Tibial nerve (tissue), 4 donors: ENCODE measurements at regions not wholly inside any gene's neighbourhood (a gene's known extent, or its start where the extent isn't known, plus 50 kb on each side); places are given as distances from the start of the nearest gene placed in this dataset.

ENCODE experiments used
- DNase-seq, 2 donors: peaks; one replicate each; pipeline ENCODE4 v3.0.0-alpha.2; 2019; ENCODE audit warnings: low spot score in 2 of 2
- H3K27ac ChIP-seq, 4 donors: fragments of 200-600 bp; sonication (generic) in 3 of 4; one replicate each; pipeline ENCODE4 v1.5.1; 2017 to 2019; ENCODE audit warnings: mild to moderate bottlenecking in 1 of 4
- H3K27me3 ChIP-seq, 2 donors: fragments of 200-600 bp; sonication (generic) in 1 of 2; one replicate each; pipeline versions ENCODE4 v1.5.1 to v1.6.0; 2017 to 2019
- H3K36me3 ChIP-seq, 3 donors: fragments of 200-600 bp; sonication (generic); one replicate each; pipeline ENCODE4 v1.5.1; 2018 to 2019
- H3K4me1 ChIP-seq, 4 donors: fragments of 200-600 bp; sonication (generic) in 3 of 4; one replicate each; pipeline ENCODE4 v1.5.1; 2017 to 2019
- H3K4me3 ChIP-seq, 4 donors: fragments of 200-600 bp; sonication (generic) in 3 of 4; one replicate each; pipeline ENCODE4 v1.5.1; 2017 to 2019; ENCODE audit warnings: mild to moderate bottlenecking in 1 of 4, moderate library complexity in 1 of 4
- H3K9me3 ChIP-seq, 4 donors: fragments of 200-600 bp; sonication (generic) in 3 of 4; one replicate each; pipeline ENCODE4 v1.5.1; 2017 to 2019
- EP300 ChIP-seq, 2 donors: sonication (generic); formaldehyde crosslinking; IDR thresholded peaks; one replicate each; pipeline ENCODE4 v1.6.1; 2017; ENCODE audit warnings: antibody characterized with exemption in 2 of 2, mild to moderate bottlenecking in 1 of 2
- POLR2A ChIP-seq, 2 donors: fragments of 450-650 bp; IDR thresholded peaks; one replicate each; pipeline ENCODE4 v1.6.1; 2017; ENCODE audit warnings: antibody characterized with exemption in 2 of 2, mild to moderate bottlenecking in 2 of 2, moderate library complexity in 2 of 2
- WGBS, 2 donors: methylation state at CpG; one replicate each; pipeline ENCODE4 v1.1.5; 2018; 5-methylcytosine and 5-hydroxymethylcytosine counted together
- TF ChIP-seq, protein P1 (sequence below), 5 experiments: fragments of 200-600 bp in 3 of 5; fragments of 450-650 bp in 2 of 5; sonication (generic) in 3 of 5; IDR thresholded peaks; one replicate each; pipeline ENCODE4 v1.5.1; 2016 to 2019; ENCODE audit warnings: antibody characterized with exemption in 5 of 5, mild to moderate bottlenecking in 3 of 5, moderate library complexity in 2 of 5

GRCh38 chr5:38607396-38607795, 51.0 kb upstream of the LIFR start:
- Histone ChIP-seq H3K4me3 (no peak overlapping the region), H3K36me3 (no peaks in the 10 kb centered on the region), H3K27me3 (no peaks in the 10 kb centered on the region), H3K4me1 (peaks cover 0 to 4% (median 0%) of the 10 kb centered on the region in 4 donors), H3K27ac (no peak overlapping the region), H3K9me3 (no peaks in the 10 kb centered on the region)
- DNase-seq, result no peak
- TF ChIP-seq, protein P1, sequence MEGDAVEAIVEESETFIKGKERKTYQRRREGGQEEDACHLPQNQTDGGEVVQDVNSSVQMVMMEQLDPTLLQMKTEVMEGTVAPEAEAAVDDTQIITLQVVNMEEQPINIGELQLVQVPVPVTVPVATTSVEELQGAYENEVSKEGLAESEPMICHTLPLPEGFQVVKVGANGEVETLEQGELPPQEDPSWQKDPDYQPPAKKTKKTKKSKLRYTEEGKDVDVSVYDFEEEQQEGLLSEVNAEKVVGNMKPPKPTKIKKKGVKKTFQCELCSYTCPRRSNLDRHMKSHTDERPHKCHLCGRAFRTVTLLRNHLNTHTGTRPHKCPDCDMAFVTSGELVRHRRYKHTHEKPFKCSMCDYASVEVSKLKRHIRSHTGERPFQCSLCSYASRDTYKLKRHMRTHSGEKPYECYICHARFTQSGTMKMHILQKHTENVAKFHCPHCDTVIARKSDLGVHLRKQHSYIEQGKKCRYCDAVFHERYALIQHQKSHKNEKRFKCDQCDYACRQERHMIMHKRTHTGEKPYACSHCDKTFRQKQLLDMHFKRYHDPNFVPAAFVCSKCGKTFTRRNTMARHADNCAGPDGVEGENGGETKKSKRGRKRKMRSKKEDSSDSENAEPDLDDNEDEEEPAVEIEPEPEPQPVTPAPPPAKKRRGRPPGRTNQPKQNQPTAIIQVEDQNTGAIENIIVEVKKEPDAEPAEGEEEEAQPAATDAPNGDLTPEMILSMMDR (IDR thresholded peaks at IDR 0.05), result no peak
- TF ChIP-seq POLR2A (IDR thresholded peaks at IDR 0.05) (no peak), EP300 (IDR thresholded peaks at IDR 0.05) (peak in 1 of 2 donors; percentile 9)
- WGBS, 2 donors, result 22 to 39% methylated on average over 3 of the region's 3 CpGs

DNA sequence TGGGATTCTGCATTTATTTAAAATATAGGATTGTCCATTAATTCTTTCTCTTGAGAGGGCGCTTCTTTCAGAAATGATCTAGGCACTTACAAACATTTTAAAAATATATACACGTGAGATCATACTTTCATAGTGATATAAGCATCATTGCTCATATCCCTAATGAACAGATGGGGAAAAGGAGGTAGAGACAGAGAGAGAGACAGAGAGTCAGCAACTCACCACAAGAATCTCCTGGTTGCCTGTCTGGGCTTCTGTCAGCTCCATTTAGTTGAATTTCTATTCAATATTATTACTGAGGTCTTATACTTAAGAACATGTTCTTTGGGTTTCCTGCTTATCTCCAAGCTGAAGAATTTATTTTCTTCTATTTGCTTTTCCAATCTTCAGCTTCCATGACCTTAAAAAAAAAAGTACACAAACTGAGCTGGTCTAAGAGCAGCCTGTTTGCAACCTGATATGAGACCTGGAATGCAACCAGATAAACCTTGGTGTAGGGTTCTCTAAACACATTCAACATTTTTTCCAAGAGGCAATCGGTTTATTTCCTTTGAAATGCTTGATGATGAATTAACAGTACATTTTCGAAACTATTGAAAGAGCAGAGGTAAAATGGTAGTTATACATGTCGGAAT, 51.6 kb upstream of the LIFR start:
- no peaks in the 10 kb centered on the region for H3K27me3 ChIP-seq

DNA sequence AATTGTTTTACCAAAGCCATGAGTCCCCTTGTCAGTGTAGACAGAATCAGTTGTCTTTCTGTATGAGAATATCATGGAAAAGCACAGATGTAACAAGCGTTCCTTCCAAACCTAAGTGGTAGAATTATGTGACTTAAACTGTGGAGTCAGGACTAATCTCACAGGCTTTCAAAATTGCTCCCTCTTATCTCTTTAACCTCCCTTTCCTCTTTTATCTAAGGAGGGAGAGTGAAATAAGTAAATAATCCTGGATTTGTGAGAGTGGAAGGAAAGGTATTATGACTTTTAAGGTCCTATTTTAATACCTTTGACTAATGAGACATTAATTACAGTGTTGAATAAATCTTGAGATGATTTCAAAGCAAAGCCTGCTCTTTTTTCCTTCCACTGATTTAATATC, 52.4 kb upstream of the LIFR start:
- Histone ChIP-seq H3K36me3 (no peaks in the 10 kb centered on the region), H3K27ac (no peak overlapping the region), H3K27me3 (no peaks in the 10 kb centered on the region), H3K9me3 (no peaks in the 10 kb centered on the region), H3K4me3 (no peak overlapping the region), H3K4me1 (peaks cover 0 to 4% (median 0%) of the 10 kb centered on the region in 4 donors)
- DNase-seq, result no peak
- WGBS, 2 donors, result 86 to 97% methylated on average over 1 of the region's 1 CpG
- TF ChIP-seq, protein P1 (IDR thresholded peaks at IDR 0.05), result no peak
- TF ChIP-seq POLR2A (IDR thresholded peaks at IDR 0.05) (no peak), EP300 (IDR thresholded peaks at IDR 0.05) (no peak)

More for the DNA sequence above, 51.6 kb upstream of the LIFR start:
- 81 to 84% methylated on average over 5 of the region's 5 CpGs for WGBS, 2 donors
- Histone ChIP-seq H3K27ac (no peak overlapping the region), H3K9me3 (no peaks in the 10 kb centered on the region), H3K4me3 (no peak overlapping the region), H3K36me3 (no peaks in the 10 kb centered on the region), H3K4me1 (peaks cover 0 to 4% (median 0%) of the 10 kb centered on the region in 4 donors)
- no peak for TF ChIP-seq POLR2A (IDR thresholded peaks at IDR 0.05)
- TF ChIP-seq, protein P1 (IDR thresholded peaks at IDR 0.05), result no peak
- no peak for TF ChIP-seq EP300 (IDR thresholded peaks at IDR 0.05)
- no peak for DNase-seq

DNA sequence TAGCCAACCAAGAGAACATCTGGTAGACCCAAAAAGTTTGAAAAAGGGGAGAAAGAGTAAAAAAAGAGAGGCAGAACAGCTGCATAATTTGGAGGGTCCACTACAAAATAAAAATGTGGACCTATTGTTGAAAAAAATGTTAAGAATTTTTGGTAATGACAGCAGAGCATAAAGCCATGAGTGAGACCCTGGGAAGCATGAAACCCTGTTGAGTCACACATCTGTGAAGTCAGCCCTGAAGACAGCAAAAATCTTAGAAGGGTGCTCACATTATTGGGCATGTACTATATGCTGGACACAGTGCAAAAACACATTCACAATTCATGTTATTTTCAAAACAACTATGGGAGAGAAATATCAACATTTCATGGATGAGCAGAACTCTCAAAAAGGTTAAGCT, 56.4 kb upstream of the LIFR start:
- H3K4me1 ChIP-seq, result no peaks in the 10 kb centered on the region
- H3K27me3 ChIP-seq, result no peaks in the 10 kb centered on the region
- no peaks in the 10 kb centered on the region for H3K36me3 ChIP-seq
- peaks cover 0 to 2% (median 0%) of the 10 kb centered on the region in 4 donors for H3K9me3 ChIP-seq
- DNase-seq, result no peak
- H3K4me3 ChIP-seq, result no peak overlapping the region
- no peak for TF ChIP-seq EP300 (IDR thresholded peaks at IDR 0.05)
- TF ChIP-seq, protein P1 (IDR thresholded peaks at IDR 0.05), result no peak
- no peak for TF ChIP-seq POLR2A (IDR thresholded peaks at IDR 0.05)
- no peak overlapping the region for H3K27ac ChIP-seq

GRCh38 chr5:38613490-38613889, 57.0 kb upstream of the LIFR start:
- Histone ChIP-seq H3K27ac (no peak overlapping the region), H3K4me3 (no peak overlapping the region), H3K27me3 (no peaks in the 10 kb centered on the region), H3K36me3 (no peaks in the 10 kb centered on the region), H3K4me1 (no peaks in the 10 kb centered on the region), H3K9me3 (peaks cover 0 to 8% (median 0%) of the 10 kb centered on the region in 4 donors)
- DNase-seq, result no peak
- 50 to 55% methylated on average over 3 of the region's 3 CpGs for WGBS, 2 donors
- TF ChIP-seq EP300 (IDR thresholded peaks at IDR 0.05), result no peak
- TF ChIP-seq POLR2A (IDR thresholded peaks at IDR 0.05), result no peak
- TF ChIP-seq, protein P1 (IDR thresholded peaks at IDR 0.05), result no peak
